Cardiac fibroblast (primary cell): ENCODE measurements at regions not wholly inside any gene's neighbourhood (a gene's known extent, or its start where the extent isn't known, plus 50 kb on each side); places are given as distances from the start of the nearest gene placed in this dataset.

Experiments
- DNase-seq, 2 donors: peaks; one replicate each; pipeline versions ENCODE4 v3.0.0 to v3.0.0-alpha.2; 2010; ENCODE audit warnings: low read depth in 2 of 2
- H3K4me3 ChIP-seq, 2 donors: replicated peaks in 1 of 2; 1 replicate in 1 of 2; 2 replicates in 1 of 2; pipeline ENCODE4 v1.5.1; 2011; ENCODE audit warnings: low read depth in 2 of 2, low read length in 2 of 2, mild to moderate bottlenecking in 2 of 2, moderate library complexity in 1 of 2
- TF ChIP-seq, protein P1 (sequence below): IDR thresholded peaks from one replicate; pipeline ENCODE4 v1.5.1; 2011; ENCODE audit warnings: low read depth, mild to moderate bottlenecking, low read length, inconsistent platforms

DNA sequence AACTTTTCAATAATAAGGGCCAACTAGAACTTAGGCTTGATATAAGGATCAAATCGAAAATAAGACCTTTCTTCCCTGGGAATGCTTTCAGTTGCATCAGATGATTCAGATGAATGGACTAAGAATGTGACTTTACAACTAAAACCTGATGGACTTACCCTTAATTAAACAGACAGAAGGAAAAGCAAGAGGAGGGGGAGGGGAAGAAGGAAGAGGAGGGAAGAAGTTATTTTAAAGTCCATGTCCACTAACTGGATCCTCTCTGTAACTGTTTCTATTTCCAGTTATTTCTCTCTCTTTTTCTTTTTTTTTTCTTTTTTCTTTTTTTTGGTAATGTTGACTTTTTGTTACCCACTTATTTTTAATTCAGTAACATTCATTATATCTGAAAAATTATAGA is 486.0 kb downstream of the MAFB start:
- H3K4me3 ChIP-seq: no peak overlapping the region
- DNase-seq: no peak
- TF ChIP-seq, protein P1, sequence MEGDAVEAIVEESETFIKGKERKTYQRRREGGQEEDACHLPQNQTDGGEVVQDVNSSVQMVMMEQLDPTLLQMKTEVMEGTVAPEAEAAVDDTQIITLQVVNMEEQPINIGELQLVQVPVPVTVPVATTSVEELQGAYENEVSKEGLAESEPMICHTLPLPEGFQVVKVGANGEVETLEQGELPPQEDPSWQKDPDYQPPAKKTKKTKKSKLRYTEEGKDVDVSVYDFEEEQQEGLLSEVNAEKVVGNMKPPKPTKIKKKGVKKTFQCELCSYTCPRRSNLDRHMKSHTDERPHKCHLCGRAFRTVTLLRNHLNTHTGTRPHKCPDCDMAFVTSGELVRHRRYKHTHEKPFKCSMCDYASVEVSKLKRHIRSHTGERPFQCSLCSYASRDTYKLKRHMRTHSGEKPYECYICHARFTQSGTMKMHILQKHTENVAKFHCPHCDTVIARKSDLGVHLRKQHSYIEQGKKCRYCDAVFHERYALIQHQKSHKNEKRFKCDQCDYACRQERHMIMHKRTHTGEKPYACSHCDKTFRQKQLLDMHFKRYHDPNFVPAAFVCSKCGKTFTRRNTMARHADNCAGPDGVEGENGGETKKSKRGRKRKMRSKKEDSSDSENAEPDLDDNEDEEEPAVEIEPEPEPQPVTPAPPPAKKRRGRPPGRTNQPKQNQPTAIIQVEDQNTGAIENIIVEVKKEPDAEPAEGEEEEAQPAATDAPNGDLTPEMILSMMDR: no peak

DNA sequence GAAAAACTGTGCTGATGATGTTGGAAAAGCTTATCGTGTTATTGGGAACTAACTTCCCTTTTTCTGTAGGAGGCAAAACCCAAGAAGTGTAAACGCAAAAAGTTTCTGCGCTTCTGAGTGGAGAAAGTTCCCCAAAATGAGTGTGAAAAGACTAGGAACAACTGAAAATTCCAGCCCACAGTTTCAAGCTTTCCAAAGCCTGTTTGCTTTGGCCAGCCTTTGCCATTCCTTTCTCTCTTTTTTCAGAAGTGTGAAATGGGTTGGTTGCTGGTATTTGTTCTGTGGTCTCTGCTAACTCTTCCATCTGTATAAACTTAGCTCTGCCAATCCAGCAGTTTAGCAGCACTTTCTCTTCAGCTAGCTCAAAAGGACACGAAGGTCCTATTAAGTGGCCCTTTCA is 491.3 kb downstream of the MAFB start:
- TF ChIP-seq, protein P1: no peak
- no peak for DNase-seq
- H3K4me3 ChIP-seq: no peak overlapping the region

DNA sequence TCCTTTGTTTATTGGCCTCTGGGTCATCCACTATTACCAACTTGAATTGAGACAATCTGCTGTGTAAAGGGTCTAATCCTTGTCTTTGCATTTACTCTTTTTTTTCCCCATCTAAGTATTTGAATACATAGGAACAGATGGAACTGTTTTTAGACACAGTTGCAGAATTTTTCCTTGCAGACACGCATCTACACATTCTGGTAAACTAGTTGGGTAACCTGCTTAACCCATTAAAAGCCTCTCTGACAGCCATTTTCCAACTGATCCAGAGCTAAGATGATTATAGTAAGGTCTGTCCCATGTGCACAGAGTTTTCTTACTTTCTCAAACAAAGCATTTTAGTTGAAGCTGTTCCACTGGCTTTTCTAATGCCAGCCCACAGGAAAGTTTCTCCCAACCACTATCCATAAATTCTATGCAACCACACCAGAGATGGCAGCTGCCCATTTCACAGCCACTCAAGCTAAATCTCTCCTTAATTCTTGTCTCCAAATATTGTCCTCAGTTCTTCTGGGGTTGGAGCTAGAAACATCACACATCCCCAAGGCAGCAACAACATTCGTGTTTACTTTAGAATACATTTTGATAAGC is 492.1 kb downstream of the MAFB start:
- TF ChIP-seq, protein P1: no peak
- no peak for DNase-seq
- no peak overlapping the region for H3K4me3 ChIP-seq

DNA sequence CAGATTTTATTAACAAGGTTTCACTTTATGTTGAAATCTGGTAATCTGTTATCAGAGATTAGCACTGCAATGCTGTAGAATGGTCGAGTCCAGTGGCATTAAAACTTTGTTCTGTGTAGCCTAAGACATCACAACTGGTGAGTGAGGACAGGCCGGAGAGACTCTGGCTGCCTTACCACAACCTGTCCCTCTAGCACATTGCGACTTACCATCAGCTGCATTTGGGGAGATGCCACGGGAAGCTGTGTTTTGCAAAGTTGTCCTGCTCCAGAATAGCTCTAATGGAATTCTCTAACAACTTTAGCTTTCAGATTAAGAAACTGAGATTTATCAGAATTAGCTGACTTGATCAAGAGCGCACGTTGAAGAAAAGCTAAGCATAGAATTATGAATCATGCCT is 493.3 kb downstream of the MAFB start:
- no peak overlapping the region for H3K4me3 ChIP-seq
- DNase-seq: no peak
- TF ChIP-seq, protein P1: no peak

DNA sequence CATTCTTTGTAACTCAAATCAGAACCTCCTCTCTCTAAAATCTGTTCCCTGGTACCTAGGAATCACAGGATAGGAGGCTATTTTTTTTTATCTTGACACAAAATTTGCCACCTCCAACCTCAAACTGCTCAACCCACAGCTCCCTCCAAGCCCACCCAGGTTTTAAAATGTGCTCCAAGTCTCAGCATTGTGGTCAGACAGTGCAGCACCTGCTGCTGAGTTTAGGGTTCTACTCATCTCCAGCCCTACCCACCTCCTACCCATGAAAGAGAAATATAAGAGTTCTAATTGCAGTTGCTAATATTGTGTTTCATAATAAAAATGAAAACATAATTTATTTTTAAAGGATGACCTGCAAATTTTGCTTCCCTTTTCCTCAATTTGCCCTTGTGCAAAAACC is 496.5 kb downstream of the MAFB start:
- TF ChIP-seq, protein P1: no peak
- H3K4me3 ChIP-seq: no peak overlapping the region
- DNase-seq: no peak

DNA sequence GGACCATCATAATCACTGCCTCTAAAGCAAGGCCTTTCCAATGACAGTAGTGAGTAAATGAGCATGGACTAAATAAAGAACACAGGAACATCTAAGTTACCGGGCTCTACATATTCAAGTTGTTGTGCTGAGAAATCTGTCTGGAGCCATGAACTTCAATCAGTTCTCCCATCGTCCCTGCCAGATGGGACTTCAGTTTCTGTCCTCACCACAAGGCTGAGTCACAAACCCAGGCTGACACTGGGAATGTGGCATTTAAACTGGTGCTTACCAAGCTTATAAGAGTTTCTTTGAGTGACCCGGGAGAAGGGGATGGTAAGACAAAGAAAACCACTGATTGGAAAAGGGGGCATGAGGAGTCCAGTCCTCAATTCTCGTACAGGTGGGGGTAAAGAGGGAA is 497.0 kb downstream of the MAFB start:
- DNase-seq: no peak
- TF ChIP-seq, protein P1: no peak
- H3K4me3 ChIP-seq: no peak overlapping the region

DNA sequence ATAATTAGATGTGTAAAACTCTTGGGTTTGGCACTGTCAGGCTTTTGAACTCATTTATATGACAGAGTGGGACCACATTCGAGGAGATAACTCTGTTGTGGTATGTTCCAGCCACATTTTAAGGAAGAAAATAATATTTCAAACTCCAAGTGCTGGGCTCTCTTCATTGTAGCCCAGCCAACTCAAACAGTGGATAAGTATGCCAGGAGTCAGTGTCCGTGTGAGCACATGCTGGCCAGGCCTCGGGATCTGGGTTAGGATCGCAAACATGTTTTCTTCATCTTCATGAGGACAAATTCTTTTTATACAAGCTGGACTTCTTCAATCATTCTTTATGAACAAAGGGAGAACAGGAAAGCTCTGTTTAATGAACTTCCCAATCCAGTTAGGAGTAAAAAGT is 497.5 kb downstream of the MAFB start:
- no peak for DNase-seq
- H3K4me3 ChIP-seq: no peak overlapping the region
- TF ChIP-seq, protein P1: no peak
